ENCODE measurements at regions not wholly inside any gene's neighbourhood (a gene's known extent, or its start where the extent isn't known, plus 50 kb on each side); places are given as distances from the start of the nearest gene placed in this dataset.
A peak's percentile ranks its signal among the peaks of the same experiment; 100 is the strongest.

GRCh38 chr3:88469216-88469615 is 319.5 kb downstream of the C3orf38 start:
- H3K4me3 ChIP-seq (ENCODE audit: low read length) = no peak overlapping the region

GRCh38 chr3:88478460-88478859 is 328.7 kb downstream of the C3orf38 start:
- H3K79me2 ChIP-seq (replicated peaks; ENCODE audit: insufficient read depth, low read length) = no peaks in the 10 kb centered on the region
- no peaks in the 10 kb centered on the region for H4K20me1 ChIP-seq (ENCODE audit: insufficient read depth)
- H3K27me3 ChIP-seq (ENCODE audit: insufficient read depth, low read depth, low read length) = no peaks in the 10 kb centered on the region
- TF ChIP-seq SMC3 (conservative IDR thresholded peaks at IDR 0.05; ENCODE audit: poor library complexity) (no peak), TAF1 (IDR thresholded peaks at IDR 0.05; ENCODE audit: low read depth) (no peak), REST (IDR thresholded peaks at IDR 0.05; ENCODE audit: borderline replicate concordance) (no peak), EZH2 (IDR thresholded peaks at IDR 0.05; ENCODE audit: borderline replicate concordance, insufficient read depth, low read length, poor library complexity, severe bottlenecking) (no peak), POLR2AphosphoS5 (IDR thresholded peaks at IDR 0.05) (no peak), CTCF (IDR thresholded peaks at IDR 0.05; ENCODE audit: poor library complexity, severe bottlenecking) (no peak), RAD21 (conservative IDR thresholded peaks at IDR 0.05) (no peak), EP300 (conservative IDR thresholded peaks at IDR 0.05; ENCODE audit: poor library complexity, severe bottlenecking) (no peak), MXI1 (conservative IDR thresholded peaks at IDR 0.05; ENCODE audit: poor library complexity, severe bottlenecking) (no peak)
- H3K9me3 ChIP-seq (ENCODE audit: low read length) = no peaks in the 10 kb centered on the region
- H2AFZ ChIP-seq (ENCODE audit: low read depth, low read length) = no peak overlapping the region
- H3K9me2 ChIP-seq (ENCODE audit: insufficient read depth, low read length) = no peaks in the 10 kb centered on the region
- H3K36me3 ChIP-seq (ENCODE audit: insufficient read depth, low read length) = no peaks in the 10 kb centered on the region
- H3F3A ChIP-seq (ENCODE audit: insufficient read depth, low read length, poor library complexity, severe bottlenecking) = no peaks in the 10 kb centered on the region
- H3K4me2 ChIP-seq (ENCODE audit: low read length) = no peak overlapping the region
- no peak overlapping the region for H3K4me3 ChIP-seq (ENCODE audit: low read length)
- H3K9ac ChIP-seq (ENCODE audit: low read length) = no peak overlapping the region
- no peak overlapping the region for H3K27ac ChIP-seq (ENCODE audit: low read length)

More at GRCh38 chr3:88469216-88469615, 319.5 kb downstream of the C3orf38 start:
- Histone ChIP-seq H3K9ac (ENCODE audit: low read length) (no peak overlapping the region), H3K27ac (ENCODE audit: low read length) (no peak overlapping the region), H4K20me1 (ENCODE audit: insufficient read depth) (no peaks in the 10 kb centered on the region), H3K4me2 (ENCODE audit: low read length) (no peak overlapping the region), H3K27me3 (ENCODE audit: insufficient read depth, low read depth, low read length) (no peaks in the 10 kb centered on the region), H3F3A (ENCODE audit: insufficient read depth, low read length, poor library complexity, severe bottlenecking) (no peaks in the 10 kb centered on the region), H3K79me2 (replicated peaks; ENCODE audit: insufficient read depth, low read length) (no peaks in the 10 kb centered on the region), H2AFZ (ENCODE audit: low read depth, low read length) (no peak overlapping the region), H3K36me3 (ENCODE audit: insufficient read depth, low read length) (no peaks in the 10 kb centered on the region), H3K9me3 (ENCODE audit: low read length) (no peaks in the 10 kb centered on the region), H3K9me2 (ENCODE audit: insufficient read depth, low read length) (no peaks in the 10 kb centered on the region)
- TF ChIP-seq EP300 (conservative IDR thresholded peaks at IDR 0.05; ENCODE audit: poor library complexity, severe bottlenecking) = peak; percentile 31
- TF ChIP-seq EZH2 (IDR thresholded peaks at IDR 0.05; ENCODE audit: borderline replicate concordance, insufficient read depth, low read length, poor library complexity, severe bottlenecking) = no peak

- no peak overlapping the region for H3K4me3 ChIP-seq (ENCODE audit: low read length)
- no peak overlapping the region for H3K9ac ChIP-seq (ENCODE audit: low read length)
- TF ChIP-seq MXI1 (conservative IDR thresholded peaks at IDR 0.05; ENCODE audit: poor library complexity, severe bottlenecking) (no peak), TAF1 (IDR thresholded peaks at IDR 0.05; ENCODE audit: low read depth) (no peak), EP300 (conservative IDR thresholded peaks at IDR 0.05; ENCODE audit: poor library complexity, severe bottlenecking) (no peak), SMC3 (conservative IDR thresholded peaks at IDR 0.05; ENCODE audit: poor library complexity) (no peak), REST (IDR thresholded peaks at IDR 0.05; ENCODE audit: borderline replicate concordance) (no peak), RAD21 (conservative IDR thresholded peaks at IDR 0.05) (no peak), EZH2 (IDR thresholded peaks at IDR 0.05; ENCODE audit: borderline replicate concordance, insufficient read depth, low read length, poor library complexity, severe bottlenecking) (no peak), CTCF (IDR thresholded peaks at IDR 0.05; ENCODE audit: poor library complexity, severe bottlenecking) (no peak), POLR2AphosphoS5 (IDR thresholded peaks at IDR 0.05) (no peak)
- no peaks in the 10 kb centered on the region for H3K9me3 ChIP-seq (ENCODE audit: low read length)
- no peaks in the 10 kb centered on the region for H3K36me3 ChIP-seq (ENCODE audit: insufficient read depth, low read length)
- no peak overlapping the region for H3K4me2 ChIP-seq (ENCODE audit: low read length)
- no peaks in the 10 kb centered on the region for H3K79me2 ChIP-seq (replicated peaks; ENCODE audit: insufficient read depth, low read length)
- no peak overlapping the region for H3K27ac ChIP-seq (ENCODE audit: low read length)
- H3K27me3 ChIP-seq (ENCODE audit: insufficient read depth, low read depth, low read length) = no peaks in the 10 kb centered on the region
- no peaks in the 10 kb centered on the region for H4K20me1 ChIP-seq (ENCODE audit: insufficient read depth)
- no peak overlapping the region for H2AFZ ChIP-seq (ENCODE audit: low read depth, low read length)
- H3F3A ChIP-seq (ENCODE audit: insufficient read depth, low read length, poor library complexity, severe bottlenecking) = no peaks in the 10 kb centered on the region
- no peaks in the 10 kb centered on the region for H3K9me2 ChIP-seq (ENCODE audit: insufficient read depth, low read length)
Measured at GRCh38 chr3:88480822-88481221, 331.1 kb downstream of the C3orf38 start.

Data from neural cell (in vitro differentiated cells).